ENCODE measurements at regions not wholly inside any gene's neighbourhood (a gene's known extent, or its start where the extent isn't known, plus 50 kb on each side); places are given as distances from the start of the nearest gene placed in this dataset.

DNA sequence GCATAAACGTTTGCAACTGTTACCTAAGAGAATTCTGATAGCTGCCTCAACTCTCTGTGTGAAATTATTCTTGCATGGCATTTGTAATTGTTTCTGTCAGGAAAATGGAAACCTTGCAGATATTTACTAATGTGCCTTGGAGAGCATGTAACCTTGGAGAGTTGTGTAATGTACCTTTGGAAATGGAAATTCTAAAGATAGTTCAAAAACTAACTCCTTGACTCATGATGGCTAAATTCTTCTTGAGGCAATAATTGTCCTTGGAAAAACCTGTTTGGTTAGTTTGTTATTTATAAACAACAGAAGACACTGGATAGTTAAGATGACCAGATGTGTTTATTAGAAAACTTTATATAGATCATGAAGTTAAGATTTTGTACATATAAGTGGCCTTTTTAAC lies 1033.8 kb downstream of the PLA2G4A start:
- Histone ChIP-seq H3K27ac (ENCODE audit: low read depth, low read length) (no peak overlapping the region), H3K4me3 (ENCODE audit: low read length in 3 of 3) (no peak overlapping the region), H3K9ac (ENCODE audit: low read depth in 1 of 3, low read length in 3 of 3) (no peak overlapping the region), H3K36me3 (ENCODE audit: control insufficient read depth in 3 of 3, insufficient read depth in 3 of 3, low read length in 3 of 3) (no peaks in the 10 kb centered on the region), H3K27me3 (ENCODE audit: control insufficient read depth in 3 of 3, insufficient read depth in 3 of 3, low read length in 3 of 3) (no peaks in the 10 kb centered on the region), H3K9me3 (ENCODE audit: control insufficient read depth in 3 of 3, low read length in 3 of 3) (no peaks in the 10 kb centered on the region), H3K4me1 (ENCODE audit: control insufficient read depth in 3 of 3, insufficient read depth in 3 of 3, low read length in 3 of 3) (no peaks in the 10 kb centered on the region)

DNA sequence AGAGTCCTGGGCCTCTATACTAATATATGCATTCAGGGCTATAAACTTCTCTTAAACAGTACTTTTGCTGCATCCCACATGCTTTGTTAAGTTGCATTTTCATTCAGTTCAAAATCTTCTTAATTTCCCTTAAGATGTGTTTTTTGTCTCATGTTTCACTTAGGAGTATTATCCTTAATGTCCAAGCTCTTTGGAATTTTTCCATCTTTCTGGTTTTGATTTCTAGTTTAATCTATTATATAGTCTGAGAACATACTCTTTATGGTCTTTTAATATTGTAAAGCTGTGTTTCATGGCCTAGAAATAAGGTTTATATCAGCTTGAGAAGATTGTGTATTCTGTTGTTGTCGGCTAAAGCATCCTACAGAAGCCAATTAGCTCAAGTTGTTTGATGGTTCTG lies 1041.8 kb downstream of the PLA2G4A start:
- Histone ChIP-seq H3K4me1 (ENCODE audit: control insufficient read depth in 3 of 3, insufficient read depth in 3 of 3, low read length in 3 of 3) (no peaks in the 10 kb centered on the region), H3K4me3 (ENCODE audit: low read length in 3 of 3) (no peak overlapping the region), H3K27me3 (ENCODE audit: control insufficient read depth in 3 of 3, insufficient read depth in 3 of 3, low read length in 3 of 3) (no peaks in the 10 kb centered on the region), H3K9ac (ENCODE audit: low read depth in 1 of 3, low read length in 3 of 3) (no peak overlapping the region), H3K36me3 (ENCODE audit: control insufficient read depth in 3 of 3, insufficient read depth in 3 of 3, low read length in 3 of 3) (no peaks in the 10 kb centered on the region), H3K9me3 (ENCODE audit: control insufficient read depth in 3 of 3, low read length in 3 of 3) (no peaks in the 10 kb centered on the region), H3K27ac (ENCODE audit: low read depth, low read length) (no peak overlapping the region)

DNA sequence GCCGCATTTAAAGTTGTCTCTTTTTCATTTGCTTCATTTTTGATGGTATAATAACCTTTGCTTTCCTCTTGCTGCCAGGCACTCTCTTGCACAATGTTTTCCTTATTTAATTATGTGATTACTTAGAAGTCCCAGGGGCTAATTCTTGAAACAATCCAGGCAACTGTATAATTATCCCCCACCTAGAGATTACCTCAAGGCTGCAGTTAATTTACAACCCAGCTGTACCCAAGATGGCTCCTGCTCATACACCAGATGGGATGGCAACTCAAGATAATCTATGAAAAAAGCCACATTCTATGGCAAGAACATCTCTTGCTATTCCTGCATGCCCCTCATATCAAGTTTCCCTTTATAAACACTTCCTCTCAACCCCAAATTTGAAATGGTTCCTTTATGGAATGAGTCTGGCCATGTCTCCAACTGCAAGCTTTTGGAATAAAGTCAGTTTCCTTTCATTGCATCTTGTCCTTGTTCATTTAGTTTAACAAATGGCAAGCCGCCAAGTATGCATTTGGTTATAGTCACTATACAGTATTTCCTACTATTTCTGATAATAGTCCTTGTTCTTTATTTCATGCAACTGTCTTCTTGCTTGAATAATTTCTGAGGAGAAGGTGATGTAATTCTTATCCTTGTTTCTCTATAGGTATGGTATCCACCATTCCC lies 1042.6 kb downstream of the PLA2G4A start:
- no peaks in the 10 kb centered on the region for H3K36me3 ChIP-seq (ENCODE audit: control insufficient read depth in 3 of 3, insufficient read depth in 3 of 3, low read length in 3 of 3)
- H3K4me1 ChIP-seq (ENCODE audit: control insufficient read depth in 3 of 3, insufficient read depth in 3 of 3, low read length in 3 of 3) = no peaks in the 10 kb centered on the region

DNA sequence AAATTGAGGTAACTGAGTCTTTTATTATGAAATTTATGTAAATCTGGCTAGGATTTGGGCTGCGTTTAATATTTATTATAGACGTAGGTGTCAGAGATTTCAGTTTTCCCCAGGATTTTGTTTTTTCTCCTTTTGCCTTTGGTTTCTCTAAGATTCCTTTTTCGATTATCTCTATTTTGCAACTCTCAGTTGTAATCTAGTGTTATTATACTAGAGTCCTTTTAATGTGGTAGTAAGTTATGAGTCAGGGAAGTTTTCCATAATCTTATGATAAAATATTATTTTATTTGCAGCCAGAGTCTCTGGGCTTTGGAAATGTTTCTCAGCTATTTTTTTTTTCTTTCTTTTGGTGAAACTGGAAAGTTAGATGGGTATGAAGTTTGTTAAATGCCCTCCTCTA lies 1043.8 kb downstream of the PLA2G4A start:
- Histone ChIP-seq H3K27ac (ENCODE audit: low read depth, low read length) (no peak overlapping the region), H3K9me3 (ENCODE audit: control insufficient read depth in 3 of 3, low read length in 3 of 3) (no peaks in the 10 kb centered on the region), H3K9ac (ENCODE audit: low read depth in 1 of 3, low read length in 3 of 3) (no peak overlapping the region), H3K36me3 (ENCODE audit: control insufficient read depth in 3 of 3, insufficient read depth in 3 of 3, low read length in 3 of 3) (no peaks in the 10 kb centered on the region), H3K4me3 (ENCODE audit: low read length in 3 of 3) (no peak overlapping the region), H3K27me3 (ENCODE audit: control insufficient read depth in 3 of 3, insufficient read depth in 3 of 3, low read length in 3 of 3) (no peaks in the 10 kb centered on the region), H3K4me1 (ENCODE audit: control insufficient read depth in 3 of 3, insufficient read depth in 3 of 3, low read length in 3 of 3) (no peaks in the 10 kb centered on the region)

More for the DNA sequence above, 1042.6 kb downstream of the PLA2G4A start:
- H3K9me3 ChIP-seq (ENCODE audit: control insufficient read depth in 3 of 3, low read length in 3 of 3) = no peaks in the 10 kb centered on the region
- no peaks in the 10 kb centered on the region for H3K27me3 ChIP-seq (ENCODE audit: control insufficient read depth in 3 of 3, insufficient read depth in 3 of 3, low read length in 3 of 3)
- H3K27ac ChIP-seq (ENCODE audit: low read depth, low read length) = no peak overlapping the region
- no peak overlapping the region for H3K4me3 ChIP-seq (ENCODE audit: low read length in 3 of 3)
- H3K9ac ChIP-seq (ENCODE audit: low read depth in 1 of 3, low read length in 3 of 3) = no peak overlapping the region

DNA sequence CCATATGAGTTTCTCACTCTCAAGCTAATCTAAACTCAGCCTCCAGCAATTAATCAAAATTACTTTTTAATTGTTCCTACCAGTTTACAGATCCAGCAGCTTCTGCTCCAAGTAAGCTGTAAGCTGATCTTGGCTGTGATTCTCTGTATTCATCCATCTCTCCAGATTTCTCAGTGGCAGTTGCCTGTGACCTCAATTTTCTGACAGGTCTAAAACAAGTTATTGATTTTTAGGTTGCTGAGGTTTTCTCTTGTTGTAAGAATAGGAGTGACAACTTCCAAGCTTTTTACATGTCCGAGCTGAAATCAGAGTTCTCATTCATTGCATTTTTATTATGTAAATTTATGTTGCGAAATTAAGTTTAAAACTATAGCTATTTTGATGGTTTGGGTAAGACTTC lies 1044.4 kb downstream of the PLA2G4A start:
- no peak overlapping the region for H3K9ac ChIP-seq (ENCODE audit: low read depth in 1 of 3, low read length in 3 of 3)
- no peaks in the 10 kb centered on the region for H3K27me3 ChIP-seq (ENCODE audit: control insufficient read depth in 3 of 3, insufficient read depth in 3 of 3, low read length in 3 of 3)
- H3K4me3 ChIP-seq (ENCODE audit: low read length in 3 of 3) = no peak overlapping the region
- no peaks in the 10 kb centered on the region for H3K9me3 ChIP-seq (ENCODE audit: control insufficient read depth in 3 of 3, low read length in 3 of 3)
- H3K27ac ChIP-seq (ENCODE audit: low read depth, low read length) = no peak overlapping the region
- H3K36me3 ChIP-seq (ENCODE audit: control insufficient read depth in 3 of 3, insufficient read depth in 3 of 3, low read length in 3 of 3) = no peaks in the 10 kb centered on the region
- H3K4me1 ChIP-seq (ENCODE audit: control insufficient read depth in 3 of 3, insufficient read depth in 3 of 3, low read length in 3 of 3) = no peaks in the 10 kb centered on the region

DNA sequence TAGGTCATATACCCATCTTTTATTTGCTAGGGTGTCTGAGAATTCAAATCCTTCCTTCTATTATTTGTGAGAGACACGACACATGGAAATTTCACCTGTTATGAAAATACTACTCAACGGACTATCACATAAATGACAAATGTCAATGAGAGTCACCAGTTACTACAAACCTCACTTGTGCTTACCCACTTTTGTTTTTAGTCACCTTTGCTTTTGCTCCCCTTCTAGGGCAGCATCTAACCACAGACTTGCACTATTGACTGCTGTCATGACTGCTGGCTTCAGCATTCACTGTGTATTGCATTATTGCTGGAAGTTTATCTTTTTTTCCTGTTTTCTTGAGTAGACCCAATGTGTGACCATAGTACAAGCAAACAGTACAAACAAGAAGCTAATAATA lies 1048.0 kb downstream of the PLA2G4A start:
- Histone ChIP-seq H3K27me3 (ENCODE audit: control insufficient read depth in 3 of 3, insufficient read depth in 3 of 3, low read length in 3 of 3) (no peaks in the 10 kb centered on the region), H3K36me3 (ENCODE audit: control insufficient read depth in 3 of 3, insufficient read depth in 3 of 3, low read length in 3 of 3) (no peaks in the 10 kb centered on the region), H3K9ac (ENCODE audit: low read depth in 1 of 3, low read length in 3 of 3) (no peak overlapping the region), H3K4me3 (ENCODE audit: low read length in 3 of 3) (no peak overlapping the region), H3K4me1 (ENCODE audit: control insufficient read depth in 3 of 3, insufficient read depth in 3 of 3, low read length in 3 of 3) (no peaks in the 10 kb centered on the region), H3K9me3 (ENCODE audit: control insufficient read depth in 3 of 3, low read length in 3 of 3) (no peaks in the 10 kb centered on the region), H3K27ac (ENCODE audit: low read depth, low read length) (no peak overlapping the region)

DNA sequence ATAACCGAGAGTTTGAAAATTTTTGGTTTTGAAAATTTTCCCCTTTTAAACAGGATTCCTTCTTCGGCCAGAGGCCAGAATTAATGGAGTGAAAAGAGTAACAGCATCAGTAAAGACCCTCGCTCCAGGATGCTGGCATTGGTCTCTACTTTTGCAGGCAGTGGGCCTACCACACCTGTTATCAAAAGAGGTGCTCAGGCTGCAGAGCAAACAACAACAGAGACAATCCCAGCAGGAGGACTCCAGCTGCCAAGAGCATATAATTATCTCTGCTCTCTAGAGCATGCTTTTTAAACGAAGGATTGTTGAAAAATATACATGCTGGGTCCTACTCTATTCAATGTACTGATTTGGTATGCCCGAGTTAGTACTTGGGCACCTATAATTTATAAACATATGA lies 1048.5 kb downstream of the PLA2G4A start:
- Histone ChIP-seq H3K27me3 (ENCODE audit: control insufficient read depth in 3 of 3, insufficient read depth in 3 of 3, low read length in 3 of 3) (no peaks in the 10 kb centered on the region), H3K27ac (ENCODE audit: low read depth, low read length) (no peak overlapping the region), H3K36me3 (ENCODE audit: control insufficient read depth in 3 of 3, insufficient read depth in 3 of 3, low read length in 3 of 3) (no peaks in the 10 kb centered on the region), H3K9me3 (ENCODE audit: control insufficient read depth in 3 of 3, low read length in 3 of 3) (no peaks in the 10 kb centered on the region), H3K9ac (ENCODE audit: low read depth in 1 of 3, low read length in 3 of 3) (no peak overlapping the region), H3K4me3 (ENCODE audit: low read length in 3 of 3) (no peak overlapping the region), H3K4me1 (ENCODE audit: control insufficient read depth in 3 of 3, insufficient read depth in 3 of 3, low read length in 3 of 3) (no peaks in the 10 kb centered on the region)

DNA sequence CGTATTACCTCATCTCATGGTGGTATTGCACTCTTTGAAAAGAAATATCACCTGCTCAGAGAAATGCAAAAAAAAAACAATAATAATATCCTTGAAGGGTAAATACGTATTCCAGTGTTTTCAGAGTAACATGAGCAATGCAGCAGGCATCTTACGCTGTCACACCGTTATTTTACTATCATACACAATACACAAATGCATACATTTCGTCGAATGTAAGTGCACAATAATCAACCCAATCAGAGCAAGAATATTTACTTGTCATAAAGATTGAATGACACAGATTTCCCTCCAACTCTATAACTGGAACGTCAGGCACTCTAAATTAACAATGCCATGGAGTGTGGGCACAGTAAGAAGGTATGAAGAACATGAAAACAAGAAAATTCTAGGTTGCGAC lies 1050.1 kb downstream of the PLA2G4A start:
- H3K36me3 ChIP-seq (ENCODE audit: control insufficient read depth in 3 of 3, insufficient read depth in 3 of 3, low read length in 3 of 3) = no peaks in the 10 kb centered on the region
- no peaks in the 10 kb centered on the region for H3K4me1 ChIP-seq (ENCODE audit: control insufficient read depth in 3 of 3, insufficient read depth in 3 of 3, low read length in 3 of 3)
- H3K9ac ChIP-seq (ENCODE audit: low read depth in 1 of 3, low read length in 3 of 3) = no peak overlapping the region
- H3K9me3 ChIP-seq (ENCODE audit: control insufficient read depth in 3 of 3, low read length in 3 of 3) = no peaks in the 10 kb centered on the region
- H3K4me3 ChIP-seq (ENCODE audit: low read length in 3 of 3) = no peak overlapping the region
- H3K27me3 ChIP-seq (ENCODE audit: control insufficient read depth in 3 of 3, insufficient read depth in 3 of 3, low read length in 3 of 3) = no peaks in the 10 kb centered on the region
- H3K27ac ChIP-seq (ENCODE audit: low read depth, low read length) = no peak overlapping the region

DNA sequence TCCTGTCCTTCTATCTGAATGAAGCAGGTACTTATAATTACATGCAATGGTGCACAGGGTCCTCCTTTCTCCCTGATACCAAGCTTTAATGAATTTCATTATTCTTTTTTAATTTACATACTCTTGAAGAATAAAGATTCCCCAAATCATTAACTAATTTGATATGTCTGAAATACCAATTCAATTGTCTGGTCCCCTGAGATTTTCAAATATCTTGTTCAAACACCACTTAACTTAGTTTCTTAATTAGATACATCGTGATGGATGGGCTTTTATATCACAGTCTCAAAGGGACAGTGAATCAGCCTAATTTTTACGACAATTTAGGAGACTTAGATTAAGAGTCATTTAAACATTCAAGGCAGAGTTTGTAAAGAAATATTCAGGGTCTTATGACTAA lies 1054.6 kb downstream of the PLA2G4A start:
- Histone ChIP-seq H3K36me3 (ENCODE audit: control insufficient read depth in 3 of 3, insufficient read depth in 3 of 3, low read length in 3 of 3) (no peaks in the 10 kb centered on the region), H3K4me3 (ENCODE audit: low read length in 3 of 3) (no peak overlapping the region), H3K9ac (ENCODE audit: low read depth in 1 of 3, low read length in 3 of 3) (no peak overlapping the region), H3K27me3 (ENCODE audit: control insufficient read depth in 3 of 3, insufficient read depth in 3 of 3, low read length in 3 of 3) (no peaks in the 10 kb centered on the region), H3K27ac (ENCODE audit: low read depth, low read length) (no peak overlapping the region), H3K9me3 (ENCODE audit: control insufficient read depth in 3 of 3, low read length in 3 of 3) (no peaks in the 10 kb centered on the region), H3K4me1 (ENCODE audit: control insufficient read depth in 3 of 3, insufficient read depth in 3 of 3, low read length in 3 of 3) (no peaks in the 10 kb centered on the region)

DNA sequence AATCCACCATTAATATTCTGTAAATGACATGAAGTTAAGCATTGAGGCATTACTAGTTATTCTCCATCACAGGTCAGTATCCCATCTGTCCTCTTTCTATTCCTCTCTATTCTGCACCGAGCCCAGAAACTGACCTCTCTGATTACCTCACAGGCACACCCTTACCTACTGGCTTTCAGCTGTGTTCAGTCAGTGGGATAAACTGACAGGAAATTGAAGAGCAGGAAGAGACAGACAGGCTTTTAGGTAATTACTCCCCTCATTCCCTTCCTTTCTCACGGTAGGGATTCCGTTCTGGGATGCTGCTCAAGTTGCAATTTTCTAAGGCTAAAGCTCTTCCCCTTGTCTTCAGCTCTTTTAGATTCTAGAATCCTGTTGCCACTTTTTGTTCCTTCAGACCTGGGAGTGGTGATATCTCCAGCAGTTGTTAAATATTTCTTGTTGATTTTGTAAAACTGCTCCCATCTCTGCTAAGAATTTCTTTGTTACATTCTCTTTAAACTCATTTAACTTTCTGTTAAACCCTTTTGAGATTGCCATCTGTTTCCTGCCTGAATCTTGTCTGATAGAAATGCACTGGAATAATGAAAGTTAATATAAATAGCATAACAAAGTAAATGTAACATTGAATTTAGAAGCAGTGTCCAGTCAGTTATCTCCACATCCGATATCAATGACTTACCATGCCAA lies 1063.4 kb downstream of the PLA2G4A start:
- Histone ChIP-seq H3K27me3 (ENCODE audit: control insufficient read depth in 3 of 3, insufficient read depth in 3 of 3, low read length in 3 of 3) (no peaks in the 10 kb centered on the region), H3K9ac (ENCODE audit: low read depth in 1 of 3, low read length in 3 of 3) (no peak overlapping the region), H3K36me3 (ENCODE audit: control insufficient read depth in 3 of 3, insufficient read depth in 3 of 3, low read length in 3 of 3) (no peaks in the 10 kb centered on the region), H3K27ac (ENCODE audit: low read depth, low read length) (no peak overlapping the region), H3K4me1 (ENCODE audit: control insufficient read depth in 3 of 3, insufficient read depth in 3 of 3, low read length in 3 of 3) (no peaks in the 10 kb centered on the region), H3K9me3 (ENCODE audit: control insufficient read depth in 3 of 3, low read length in 3 of 3) (no peaks in the 10 kb centered on the region), H3K4me3 (ENCODE audit: low read length in 3 of 3) (no peak overlapping the region)

All from skeletal muscle tissue (tissue), 3 donors.